ENCODE measurements at regions not wholly inside any gene's neighbourhood (a gene's known extent, or its start where the extent isn't known, plus 50 kb on each side); places are given as distances from the start of the nearest gene placed in this dataset.

DNA sequence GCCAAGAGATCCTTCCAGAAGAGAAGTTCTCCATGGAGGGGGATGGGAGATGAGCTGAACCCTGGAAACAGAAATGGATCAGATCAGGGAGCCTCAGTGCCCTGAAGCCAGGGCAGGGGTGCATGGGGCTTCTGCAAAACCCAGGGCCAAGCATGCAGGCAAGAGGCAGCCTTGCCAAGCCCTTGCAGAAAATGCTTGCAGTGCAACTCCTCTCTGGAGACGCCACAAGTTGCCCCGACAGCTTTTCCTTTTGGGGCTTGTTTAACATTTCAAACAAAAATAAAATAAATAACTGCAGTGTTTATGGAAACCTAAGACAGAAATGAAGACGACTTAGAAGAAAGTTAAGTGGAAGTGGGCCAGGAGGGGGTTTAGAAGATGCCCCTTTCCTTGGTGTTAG, 177.5 kb upstream of the TNP1 start:
- Histone ChIP-seq H3K9ac (ENCODE audit: control insufficient read depth, insufficient read depth, low read length) (no peak overlapping the region), H3K9me3 (replicated peaks; ENCODE audit: control insufficient read depth, insufficient read depth, low read length) (no peaks in the 10 kb centered on the region; the same call in 1 of the 3 replicates), H3K4me1 (ENCODE audit: control insufficient read depth, insufficient read depth, low read length) (no peaks in the 10 kb centered on the region), H3K4me2 (ENCODE audit: control insufficient read depth, insufficient read depth) (no peak overlapping the region), H3K4me3 (no peak overlapping the region), H3K27ac (ENCODE audit: control insufficient read depth, insufficient read depth) (no peak overlapping the region), H3K36me3 (ENCODE audit: control insufficient read depth in 2 of 2, insufficient read depth in 2 of 2, low read length in 1 of 2) (no peaks in the 10 kb centered on the region), H3K79me2 (ENCODE audit: control insufficient read depth, insufficient read depth, low read length) (no peaks in the 10 kb centered on the region), H3K27me3 (replicated peaks in 1 of 2; ENCODE audit: control insufficient read depth in 2 of 2, insufficient read depth in 2 of 2, low read length in 1 of 2) (no peaks in the 10 kb centered on the region; a peak in 1 of 4 replicates), H4K20me1 (ENCODE audit: control insufficient read depth, insufficient read depth) (no peaks in the 10 kb centered on the region), H2AFZ (ENCODE audit: control insufficient read depth, low read depth, low read length) (no peak overlapping the region)
- SMC1A ChIA-PET (ENCODE audit: uncharacterized antibody, unreplicated experiment), result no interaction called here
- FAIRE-seq (no peak), ATAC-seq (no peak), DNase-seq (ENCODE audit: low read depth, low spot score) (no peak)
- RAD21 ChIA-PET (ENCODE audit: unreplicated experiment), result no interaction called here
- TF ChIP-seq ZNF24 (IDR thresholded peaks at IDR 0.05), result no peak
- TF ChIP-seq ZNF217 (IDR thresholded peaks at IDR 0.05), result no peak
- TF ChIP-seq POLR2A (IDR thresholded peaks at IDR 0.05; ENCODE audit: low read depth, low read length), result no peak
- no peak for TF ChIP-seq NR2C1 (IDR thresholded peaks at IDR 0.05)
- no peak for TF ChIP-seq SMAD1 (IDR thresholded peaks at IDR 0.05; ENCODE audit: low read depth, partially characterized antibody)
- no peak for TF ChIP-seq CBX5 (IDR thresholded peaks at IDR 0.05; ENCODE audit: low read depth)
- TF ChIP-seq SP1 (IDR thresholded peaks at IDR 0.05; ENCODE audit: low read depth, low read length), result no peak
- no peak for TF ChIP-seq RFX5 (IDR thresholded peaks at IDR 0.05; ENCODE audit: low read depth, low read length)
- no peak for TF ChIP-seq SRF (IDR thresholded peaks at IDR 0.05; ENCODE audit: low read depth in 2 of 2, low read length in 2 of 2)
- no peak for TF ChIP-seq E2F8 (IDR thresholded peaks at IDR 0.05; ENCODE audit: low read depth, partially characterized antibody)
- TF ChIP-seq RB1 (IDR thresholded peaks at IDR 0.05; ENCODE audit: borderline replicate concordance), result no peak
- TF ChIP-seq CEBPB (IDR thresholded peaks at IDR 0.05; ENCODE audit: borderline replicate concordance in 1 of 2, low read depth in 2 of 2, low read length in 2 of 2), result no peak
- TF ChIP-seq, protein P1, sequence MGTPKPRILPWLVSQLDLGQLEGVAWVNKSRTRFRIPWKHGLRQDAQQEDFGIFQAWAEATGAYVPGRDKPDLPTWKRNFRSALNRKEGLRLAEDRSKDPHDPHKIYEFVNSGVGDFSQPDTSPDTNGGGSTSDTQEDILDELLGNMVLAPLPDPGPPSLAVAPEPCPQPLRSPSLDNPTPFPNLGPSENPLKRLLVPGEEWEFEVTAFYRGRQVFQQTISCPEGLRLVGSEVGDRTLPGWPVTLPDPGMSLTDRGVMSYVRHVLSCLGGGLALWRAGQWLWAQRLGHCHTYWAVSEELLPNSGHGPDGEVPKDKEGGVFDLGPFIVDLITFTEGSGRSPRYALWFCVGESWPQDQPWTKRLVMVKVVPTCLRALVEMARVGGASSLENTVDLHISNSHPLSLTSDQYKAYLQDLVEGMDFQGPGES (IDR thresholded peaks at IDR 0.05), result no peak
- TF ChIP-seq POLR2AphosphoS2 (IDR thresholded peaks at IDR 0.05; ENCODE audit: low read depth, low read length), result no peak
- TF ChIP-seq, protein P2, sequence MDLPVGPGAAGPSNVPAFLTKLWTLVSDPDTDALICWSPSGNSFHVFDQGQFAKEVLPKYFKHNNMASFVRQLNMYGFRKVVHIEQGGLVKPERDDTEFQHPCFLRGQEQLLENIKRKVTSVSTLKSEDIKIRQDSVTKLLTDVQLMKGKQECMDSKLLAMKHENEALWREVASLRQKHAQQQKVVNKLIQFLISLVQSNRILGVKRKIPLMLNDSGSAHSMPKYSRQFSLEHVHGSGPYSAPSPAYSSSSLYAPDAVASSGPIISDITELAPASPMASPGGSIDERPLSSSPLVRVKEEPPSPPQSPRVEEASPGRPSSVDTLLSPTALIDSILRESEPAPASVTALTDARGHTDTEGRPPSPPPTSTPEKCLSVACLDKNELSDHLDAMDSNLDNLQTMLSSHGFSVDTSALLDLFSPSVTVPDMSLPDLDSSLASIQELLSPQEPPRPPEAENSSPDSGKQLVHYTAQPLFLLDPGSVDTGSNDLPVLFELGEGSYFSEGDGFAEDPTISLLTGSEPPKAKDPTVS (IDR thresholded peaks at IDR 0.05; ENCODE audit: low read depth, low read length), result no peak
- no peak for TF ChIP-seq STAT1 (conservative IDR thresholded peaks at IDR 0.05)
- no peak for TF ChIP-seq POLR2AphosphoS5 (IDR thresholded peaks at IDR 0.05; ENCODE audit: low read length)
- no peak for TF ChIP-seq ZBED1 (IDR thresholded peaks at IDR 0.05; ENCODE audit: borderline replicate concordance)
- no peak for TF ChIP-seq E2F4 (IDR thresholded peaks at IDR 0.05; ENCODE audit: low read depth, low read length)
- TF ChIP-seq ZNF207 (IDR thresholded peaks at IDR 0.05; ENCODE audit: borderline replicate concordance), result no peak
- POLR2A ChIA-PET, result no interaction called here
- in situ Hi-C loops (cut with MboI), result no loop called here
- WGBS (ENCODE audit: insufficient coverage, insufficient replicate concordance, low lambda C conversion rate, missing lambda C conversion rate), result 0% methylated on average over 3 of the region's 3 CpGs
- no TSS peak for BruUV-seq (replicated peaks)
- intact Hi-C loops (cut with micrococcal nuclease; ENCODE audit: unreplicated experiment), result no loop called here
- CTCF ChIA-PET, result no interaction called here

Measured in GM12878 (cell line).